ENCODE measurements at regions not wholly inside any gene's neighbourhood (a gene's known extent, or its start where the extent isn't known, plus 50 kb on each side); places are given as distances from the start of the nearest gene placed in this dataset.

- TF ChIP-seq ZNF160 (CRISPR knock-in tag; IDR thresholded peaks at IDR 0.05) (no peak), ZNF784 (CRISPR knock-in tag; IDR thresholded peaks at IDR 0.05; ENCODE audit: borderline replicate concordance) (no peak), ZNF598 (CRISPR knock-in tag; IDR thresholded peaks at IDR 0.05; ENCODE audit: borderline replicate concordance) (no peak)
These were observed 1510.3 kb downstream of the PCDH9 start for GRCh38 chr13:65719831-65720230.
